OCI-LY7 (cell line): ENCODE measurements at regions not wholly inside any gene's neighbourhood (a gene's known extent, or its start where the extent isn't known, plus 50 kb on each side); places are given as distances from the start of the nearest gene placed in this dataset.

ENCODE experiments used
- BruUV-seq: library from RNA; stranded (reverse); fragments of 400-500 nt; replicated peaks from 2 replicates; lab custom pipeline; 2021; lab: Mats Ljungman, UMichigan
- CTCF ChIA-PET: fragments of 300-600 bp; sonication (Branson Sonifier 250); formaldehyde crosslinking; loops from one replicate; lab custom pipeline; 2022; ENCODE audit warnings: antibody characterized with exemption; ENCODE audit not compliant: unreplicated experiment; lab: Charles Lee
- POLR2A ChIA-PET: fragments of 300-600 bp; sonication (Branson Sonifier 250); formaldehyde crosslinking; loops from one replicate; lab custom pipeline; 2022; ENCODE audit warnings: antibody characterized with exemption; lab: Charles Lee
- DNase-seq: peaks from one replicate; pipeline ENCODE4 v3.0.0-alpha.2; 2015; ENCODE audit warnings: low spot score
- H2AFZ ChIP-seq: fragments of 200-600 bp; sonication (generic), shearing (Covaris generic); 2 replicates; pipeline ENCODE4 v1.6.1; 2014; ENCODE audit warnings: mild to moderate bottlenecking, antibody characterized with exemption, low read length, moderate library complexity
- H3K27ac ChIP-seq: fragments of 200-600 bp; sonication (generic); 2 replicates; pipeline ENCODE4 v1.5.1; 2014; ENCODE audit warnings: mixed run types, low read depth, mild to moderate bottlenecking, moderate library complexity, low read length, inconsistent platforms; ENCODE audit not compliant: poor library complexity, severe bottlenecking
- H3K36me3 ChIP-seq: fragments of 200-600 bp; sonication (generic); 2 replicates; pipeline ENCODE4 v1.6.1; 2014; ENCODE audit warnings: mild to moderate bottlenecking, antibody characterized with exemption, low read length, moderate library complexity, mixed read lengths; ENCODE audit not compliant: insufficient read depth
- H3K4me1 ChIP-seq: fragments of 200-600 bp; sonication (generic); 2 replicates; pipeline ENCODE4 v1.5.1; 2014; ENCODE audit warnings: mild to moderate bottlenecking, low read length; ENCODE audit not compliant: insufficient read depth, poor library complexity, severe bottlenecking
- H3K4me2 ChIP-seq: fragments of 200-600 bp; sonication (generic); 2 replicates; pipeline ENCODE4 v1.6.1; 2014; ENCODE audit warnings: mild to moderate bottlenecking, low read length
- H3K4me3 ChIP-seq: fragments of 200-600 bp; sonication (generic); 2 replicates; pipeline ENCODE4 v1.5.1; 2014; ENCODE audit warnings: mild to moderate bottlenecking, low read depth, low read length; ENCODE audit not compliant: poor library complexity, severe bottlenecking
- H3K79me2 ChIP-seq: fragments of 200-600 bp; sonication (generic); 2 replicates; pipeline ENCODE4 v1.6.1; 2016; ENCODE audit warnings: low read depth, mild to moderate bottlenecking, low read length, moderate library complexity, mixed read lengths; ENCODE audit not compliant: insufficient read depth
- H3K9me2 ChIP-seq: fragments of 200-600 bp; sonication (generic); 2 replicates; pipeline ENCODE4 v1.6.1; 2016; ENCODE audit warnings: mild to moderate bottlenecking, low read length, mixed read lengths; ENCODE audit not compliant: insufficient read depth
- H3K9me3 ChIP-seq: fragments of 200-600 bp; sonication (generic); 2 replicates; pipeline ENCODE4 v1.6.1; 2014; ENCODE audit warnings: mild to moderate bottlenecking, mixed run types, low read length, mixed read lengths
- H4K20me1 ChIP-seq: fragments of 200-600 bp; sonication (generic); 2 replicates; pipeline ENCODE4 v1.6.1; 2014; ENCODE audit warnings: mild to moderate bottlenecking, antibody characterized with exemption, low read length, moderate library complexity, mixed read lengths; ENCODE audit not compliant: insufficient read depth
- EZH2phosphoT487 ChIP-seq: fragments of 200-600 bp; sonication (generic); IDR thresholded peaks from 2 replicates; pipeline ENCODE4 v1.6.1; 2018; ENCODE audit warnings: low read depth, borderline replicate concordance, mild to moderate bottlenecking, mixed run types, antibody characterized with exemption, low read length, moderate library complexity, mixed read lengths
- intact Hi-C: fragments of 100-400 bp; cut with micrococcal nuclease; formaldehyde crosslinking; loops from one replicate; pipeline ENCODE4 v1.10.0; 2022; ENCODE audit not compliant: unreplicated experiment
- TF ChIP-seq, protein P1 (sequence below): fragments of 200-600 bp; sonication (generic); conservative IDR thresholded peaks from 2 replicates; pipeline ENCODE4 v1.5.1; 2014; ENCODE audit warnings: mild to moderate bottlenecking, antibody characterized with exemption, low read length, moderate library complexity, mixed read lengths

DNA sequence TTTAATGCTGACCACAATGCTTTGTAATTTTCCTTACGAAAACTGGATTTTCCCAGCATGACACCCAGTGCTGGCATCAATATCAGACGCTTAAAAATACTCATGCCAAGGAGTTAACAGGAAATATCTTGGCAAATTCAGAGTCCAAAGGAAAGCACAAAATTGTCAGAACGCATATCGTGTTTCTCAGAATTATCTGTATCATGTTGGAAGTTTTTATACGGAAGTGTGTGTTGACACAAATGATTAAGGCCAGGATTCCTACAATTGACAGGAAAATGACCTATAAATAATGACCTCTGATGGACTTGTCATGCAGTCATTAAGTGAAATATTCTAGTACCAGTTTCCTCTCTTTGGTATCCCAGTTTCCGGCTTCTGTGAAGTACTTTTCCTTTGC, 132.1 kb upstream of the TLL1 start:
- Histone ChIP-seq H3K9me2 (no peaks in the 10 kb centered on the region), H3K4me3 (no peak overlapping the region), H3K4me2 (no peak overlapping the region), H3K4me1 (no peaks in the 10 kb centered on the region), H3K79me2 (no peaks in the 10 kb centered on the region), H2AFZ (no peak overlapping the region), H3K27ac (no peak overlapping the region), H4K20me1 (no peaks in the 10 kb centered on the region), H3K36me3 (no peaks in the 10 kb centered on the region), H3K9me3 (no peaks in the 10 kb centered on the region)
- TF ChIP-seq EZH2phosphoT487, result no peak
- TF ChIP-seq, protein P1, sequence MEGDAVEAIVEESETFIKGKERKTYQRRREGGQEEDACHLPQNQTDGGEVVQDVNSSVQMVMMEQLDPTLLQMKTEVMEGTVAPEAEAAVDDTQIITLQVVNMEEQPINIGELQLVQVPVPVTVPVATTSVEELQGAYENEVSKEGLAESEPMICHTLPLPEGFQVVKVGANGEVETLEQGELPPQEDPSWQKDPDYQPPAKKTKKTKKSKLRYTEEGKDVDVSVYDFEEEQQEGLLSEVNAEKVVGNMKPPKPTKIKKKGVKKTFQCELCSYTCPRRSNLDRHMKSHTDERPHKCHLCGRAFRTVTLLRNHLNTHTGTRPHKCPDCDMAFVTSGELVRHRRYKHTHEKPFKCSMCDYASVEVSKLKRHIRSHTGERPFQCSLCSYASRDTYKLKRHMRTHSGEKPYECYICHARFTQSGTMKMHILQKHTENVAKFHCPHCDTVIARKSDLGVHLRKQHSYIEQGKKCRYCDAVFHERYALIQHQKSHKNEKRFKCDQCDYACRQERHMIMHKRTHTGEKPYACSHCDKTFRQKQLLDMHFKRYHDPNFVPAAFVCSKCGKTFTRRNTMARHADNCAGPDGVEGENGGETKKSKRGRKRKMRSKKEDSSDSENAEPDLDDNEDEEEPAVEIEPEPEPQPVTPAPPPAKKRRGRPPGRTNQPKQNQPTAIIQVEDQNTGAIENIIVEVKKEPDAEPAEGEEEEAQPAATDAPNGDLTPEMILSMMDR, result no peak
- ChIA-PET CTCF (no interaction called here), POLR2A (no interaction called here)
- intact Hi-C loops, result no loop called here
- BruUV-seq, result no TSS peak
- no peak for DNase-seq

DNA sequence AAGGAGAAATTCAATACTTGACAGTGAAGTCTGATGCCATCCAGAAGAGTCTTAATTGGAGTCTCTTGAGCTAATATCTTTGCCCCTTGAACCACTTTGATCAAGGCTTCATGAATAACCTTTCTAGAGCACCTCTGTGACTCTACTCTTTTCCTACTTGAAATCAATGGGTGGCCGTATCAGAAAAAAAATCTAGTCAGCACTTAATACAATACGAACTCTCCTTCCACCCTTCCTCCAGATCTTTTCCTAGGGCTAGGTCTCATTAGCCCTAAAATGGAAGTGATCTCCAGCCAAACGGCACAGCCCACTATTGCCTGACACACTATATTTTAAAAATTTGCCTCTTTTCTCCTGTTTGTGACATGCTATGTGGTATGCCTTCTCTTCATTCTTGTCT, 129.6 kb upstream of the TLL1 start:
- Histone ChIP-seq H3K27ac (no peak overlapping the region), H3K36me3 (no peaks in the 10 kb centered on the region), H3K4me1 (no peaks in the 10 kb centered on the region), H2AFZ (no peak overlapping the region), H3K9me2 (no peaks in the 10 kb centered on the region), H4K20me1 (no peaks in the 10 kb centered on the region), H3K4me2 (no peak overlapping the region), H3K4me3 (no peak overlapping the region), H3K9me3 (no peaks in the 10 kb centered on the region), H3K79me2 (no peaks in the 10 kb centered on the region)
- intact Hi-C loops, result no loop called here
- ChIA-PET POLR2A (interaction anchor here (0.9 kb wide), 1 partner anchor 1248 kb away, joined by 3 read pairs; no protein-coding TSS in a partner anchor), CTCF (no interaction called here)
- TF ChIP-seq, protein P1, result no peak
- no peak for TF ChIP-seq EZH2phosphoT487
- DNase-seq, result no peak
- no TSS peak for BruUV-seq

DNA sequence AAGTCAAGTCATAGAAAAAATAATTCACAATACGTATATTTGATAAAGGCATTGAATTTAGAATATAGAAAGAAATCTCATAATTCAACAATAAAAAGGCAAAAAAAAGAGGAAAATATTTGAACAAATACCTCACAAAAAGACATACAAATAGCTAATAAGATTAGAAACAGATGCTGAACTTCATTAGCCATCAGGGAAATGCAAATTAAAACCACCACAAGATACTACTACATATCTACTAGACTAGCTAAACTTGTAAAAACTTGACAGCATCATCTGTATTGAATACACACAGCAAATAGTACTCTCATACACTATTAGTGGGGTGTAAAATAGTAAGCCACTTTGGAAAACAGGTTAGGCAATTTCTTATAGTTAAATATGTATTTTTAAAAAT, 128.7 kb upstream of the TLL1 start:
- no peak for DNase-seq
- no peaks in the 10 kb centered on the region for H3K9me3 ChIP-seq
- no peaks in the 10 kb centered on the region for H3K36me3 ChIP-seq
- H3K27ac ChIP-seq, result no peak overlapping the region
- ChIA-PET POLR2A (interaction anchor here (0.9 to 1.2 kb wide), 2 partner anchors 128 to 1249 kb away, joined by 3 to 4 read pairs; no protein-coding TSS in a partner anchor), CTCF (no interaction called here)
- no peak overlapping the region for H3K4me2 ChIP-seq
- no peaks in the 10 kb centered on the region for H3K79me2 ChIP-seq
- no TSS peak for BruUV-seq
- H3K4me1 ChIP-seq, result no peaks in the 10 kb centered on the region
- intact Hi-C loops, result no loop called here
- no peaks in the 10 kb centered on the region for H3K9me2 ChIP-seq
- H4K20me1 ChIP-seq, result no peaks in the 10 kb centered on the region
- no peak overlapping the region for H3K4me3 ChIP-seq
- no peak overlapping the region for H2AFZ ChIP-seq
- no peak for TF ChIP-seq EZH2phosphoT487
- TF ChIP-seq, protein P1, result no peak
